ENCODE measurements at regions not wholly inside any gene's neighbourhood (a gene's known extent, or its start where the extent isn't known, plus 50 kb on each side); places are given as distances from the start of the nearest gene placed in this dataset.

- Histone ChIP-seq H3K27ac (ENCODE audit: low read length) (no peak overlapping the region), H3K4me3 (ENCODE audit: low read length) (no peak overlapping the region), H3K9me2 (replicated peaks; ENCODE audit: low read length) (no peaks in the 10 kb centered on the region), H3K79me2 (ENCODE audit: low read length) (no peaks in the 10 kb centered on the region), H4K20me1 (ENCODE audit: low read length) (no peaks in the 10 kb centered on the region), H3F3A (ENCODE audit: low read length, unreplicated experiment) (no peaks in the 10 kb centered on the region), H3K9ac (ENCODE audit: low read length) (no peak overlapping the region), H3K27me3 (ENCODE audit: low read length) (no peaks in the 10 kb centered on the region), H2AFZ (ENCODE audit: low read length) (no peak overlapping the region), H3K9me3 (ENCODE audit: low read length) (no peaks in the 10 kb centered on the region), H3K36me3 (ENCODE audit: low read depth, low read length) (no peaks in the 10 kb centered on the region), H3K4me1 (ENCODE audit: insufficient read depth, low read length) (no peaks in the 10 kb centered on the region), H3K4me2 (ENCODE audit: low read length) (no peak overlapping the region)
- TF ChIP-seq EZH2 (IDR thresholded peaks at IDR 0.05; ENCODE audit: low read length, unreplicated experiment) (no peak), EZH2phosphoT487 (IDR thresholded peaks at IDR 0.05; ENCODE audit: borderline replicate concordance, low read length) (no peak), CTCF (conservative IDR thresholded peaks at IDR 0.05; ENCODE audit: low read depth, low read length) (no peak)
- ChIA-PET POLR2A (ENCODE audit: unreplicated experiment) (no interaction called here), CTCF (no interaction called here)
- DNase-seq (no peak), ATAC-seq (no peak)
- intact Hi-C loops (cut with micrococcal nuclease) = no loop called here
- BruUV-seq (replicated peaks) = no TSS peak
These were observed 388.6 kb downstream of the PCDH7 start for GRCh38 chr4:31108762-31109161.

GRCh38 chr4:31111790-31112189 lies 391.6 kb downstream of the PCDH7 start:
- Histone ChIP-seq H3K9me2 (replicated peaks; ENCODE audit: low read length) (no peaks in the 10 kb centered on the region), H3K4me3 (ENCODE audit: low read length) (no peak overlapping the region), H3K79me2 (ENCODE audit: low read length) (no peaks in the 10 kb centered on the region), H3F3A (ENCODE audit: low read length, unreplicated experiment) (no peaks in the 10 kb centered on the region), H3K9ac (ENCODE audit: low read length) (no peak overlapping the region), H3K36me3 (ENCODE audit: low read depth, low read length) (no peaks in the 10 kb centered on the region), H3K4me2 (ENCODE audit: low read length) (no peak overlapping the region), H3K27me3 (ENCODE audit: low read length) (no peaks in the 10 kb centered on the region), H4K20me1 (ENCODE audit: low read length) (no peaks in the 10 kb centered on the region), H2AFZ (ENCODE audit: low read length) (no peak overlapping the region), H3K4me1 (ENCODE audit: insufficient read depth, low read length) (no peaks in the 10 kb centered on the region), H3K27ac (ENCODE audit: low read length) (no peak overlapping the region), H3K9me3 (ENCODE audit: low read length) (no peaks in the 10 kb centered on the region)
- ChIA-PET CTCF (no interaction called here), POLR2A (ENCODE audit: unreplicated experiment) (no interaction called here)
- intact Hi-C loops (cut with micrococcal nuclease) = no loop called here
- ATAC-seq (no peak), DNase-seq (no peak)
- TF ChIP-seq EZH2 (IDR thresholded peaks at IDR 0.05; ENCODE audit: low read length, unreplicated experiment) (no peak), CTCF (conservative IDR thresholded peaks at IDR 0.05; ENCODE audit: low read depth, low read length) (no peak), EZH2phosphoT487 (IDR thresholded peaks at IDR 0.05; ENCODE audit: borderline replicate concordance, low read length) (no peak)
- BruUV-seq (replicated peaks) = no TSS peak

GRCh38 chr4:31114816-31115215 lies 394.6 kb downstream of the PCDH7 start:
- intact Hi-C loops (cut with micrococcal nuclease) = no loop called here
- no peak overlapping the region for H3K9ac ChIP-seq (ENCODE audit: low read length)
- POLR2A ChIA-PET (ENCODE audit: unreplicated experiment) = no interaction called here
- no peaks in the 10 kb centered on the region for H3F3A ChIP-seq (ENCODE audit: low read length, unreplicated experiment)
- no peaks in the 10 kb centered on the region for H3K27me3 ChIP-seq (ENCODE audit: low read length)
- DNase-seq (no peak), ATAC-seq (no peak)
- no peaks in the 10 kb centered on the region for H3K79me2 ChIP-seq (ENCODE audit: low read length)
- no peak overlapping the region for H2AFZ ChIP-seq (ENCODE audit: low read length)
- no peak overlapping the region for H3K4me2 ChIP-seq (ENCODE audit: low read length)
- no peaks in the 10 kb centered on the region for H3K9me2 ChIP-seq (replicated peaks; ENCODE audit: low read length)
- H4K20me1 ChIP-seq (ENCODE audit: low read length) = no peaks in the 10 kb centered on the region
- BruUV-seq (replicated peaks) = no TSS peak
- H3K4me1 ChIP-seq (ENCODE audit: insufficient read depth, low read length) = no peaks in the 10 kb centered on the region
- no peak overlapping the region for H3K4me3 ChIP-seq (ENCODE audit: low read length)
- H3K27ac ChIP-seq (ENCODE audit: low read length) = no peak overlapping the region
- H3K36me3 ChIP-seq (ENCODE audit: low read depth, low read length) = no peaks in the 10 kb centered on the region
- TF ChIP-seq EZH2 (IDR thresholded peaks at IDR 0.05; ENCODE audit: low read length, unreplicated experiment) = no peak
- no peak for TF ChIP-seq CTCF (conservative IDR thresholded peaks at IDR 0.05; ENCODE audit: low read depth, low read length)
- no peak for TF ChIP-seq EZH2phosphoT487 (IDR thresholded peaks at IDR 0.05; ENCODE audit: borderline replicate concordance, low read length)
- CTCF ChIA-PET = no interaction called here
- H3K9me3 ChIP-seq (ENCODE audit: low read length) = no peaks in the 10 kb centered on the region
